PC-3 (cell line): ENCODE measurements at regions not wholly inside any gene's neighbourhood (a gene's known extent, or its start where the extent isn't known, plus 50 kb on each side); places are given as distances from the start of the nearest gene placed in this dataset.

Experiments used
- CTCF ChIP-seq: fragments of 300-600 bp; sonication (generic); conservative IDR thresholded peaks from 2 replicates; pipeline ENCODE4 v1.5.1; 2017; ENCODE audit warnings: antibody characterized with exemption, low read depth, mild to moderate bottlenecking, low read length
- EZH2 ChIP-seq: fragments of 300-600 bp; sonication (generic); IDR thresholded peaks from one replicate; pipeline ENCODE4 v1.6.1; 2017; ENCODE audit warnings: antibody characterized with exemption, mild to moderate bottlenecking, low read length; ENCODE audit not compliant: unreplicated experiment

DNA sequence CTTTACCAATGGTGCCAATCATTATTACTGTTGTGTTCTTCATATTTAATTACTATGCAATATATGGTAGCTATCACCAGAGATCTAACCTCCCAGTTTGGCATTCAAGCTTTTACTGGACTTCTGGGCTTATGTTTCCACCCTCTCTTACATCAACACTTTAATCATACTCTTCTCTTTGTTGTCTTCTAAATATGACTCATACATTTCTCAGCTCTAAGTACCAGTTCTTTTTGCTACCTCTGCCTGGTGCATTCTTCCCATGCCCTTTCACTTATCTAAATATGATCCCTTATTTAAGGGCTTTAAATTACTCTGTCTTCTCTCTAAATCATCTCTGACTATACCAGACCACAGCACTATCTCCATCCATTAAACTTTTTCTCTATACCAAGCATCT is 246.1 kb upstream of the CCDC196 start:
- TF ChIP-seq CTCF, result no peak
- TF ChIP-seq EZH2, result no peak
